A673 (cell line): ENCODE measurements at regions not wholly inside any gene's neighbourhood (a gene's known extent, or its start where the extent isn't known, plus 50 kb on each side); places are given as distances from the start of the nearest gene placed in this dataset.

Source experiments
- EZH2 ChIP-seq: fragments of 200-600 bp; sonication (generic); IDR thresholded peaks from 2 replicates; pipeline ENCODE4 v1.6.1; 2017; ENCODE audit warnings: borderline replicate concordance, low read depth, mild to moderate bottlenecking, mixed read lengths, antibody characterized with exemption, low read length; ENCODE audit not compliant: poor library complexity, severe bottlenecking
- TF ChIP-seq, protein P1 (sequence below): fragments of 300-800, 200-600 bp; sonication (generic); conservative IDR thresholded peaks from 2 replicates; pipeline ENCODE4 v1.5.1; 2017; ENCODE audit warnings: low read depth, mild to moderate bottlenecking, antibody characterized with exemption, low read length, moderate library complexity, mixed read lengths

DNA sequence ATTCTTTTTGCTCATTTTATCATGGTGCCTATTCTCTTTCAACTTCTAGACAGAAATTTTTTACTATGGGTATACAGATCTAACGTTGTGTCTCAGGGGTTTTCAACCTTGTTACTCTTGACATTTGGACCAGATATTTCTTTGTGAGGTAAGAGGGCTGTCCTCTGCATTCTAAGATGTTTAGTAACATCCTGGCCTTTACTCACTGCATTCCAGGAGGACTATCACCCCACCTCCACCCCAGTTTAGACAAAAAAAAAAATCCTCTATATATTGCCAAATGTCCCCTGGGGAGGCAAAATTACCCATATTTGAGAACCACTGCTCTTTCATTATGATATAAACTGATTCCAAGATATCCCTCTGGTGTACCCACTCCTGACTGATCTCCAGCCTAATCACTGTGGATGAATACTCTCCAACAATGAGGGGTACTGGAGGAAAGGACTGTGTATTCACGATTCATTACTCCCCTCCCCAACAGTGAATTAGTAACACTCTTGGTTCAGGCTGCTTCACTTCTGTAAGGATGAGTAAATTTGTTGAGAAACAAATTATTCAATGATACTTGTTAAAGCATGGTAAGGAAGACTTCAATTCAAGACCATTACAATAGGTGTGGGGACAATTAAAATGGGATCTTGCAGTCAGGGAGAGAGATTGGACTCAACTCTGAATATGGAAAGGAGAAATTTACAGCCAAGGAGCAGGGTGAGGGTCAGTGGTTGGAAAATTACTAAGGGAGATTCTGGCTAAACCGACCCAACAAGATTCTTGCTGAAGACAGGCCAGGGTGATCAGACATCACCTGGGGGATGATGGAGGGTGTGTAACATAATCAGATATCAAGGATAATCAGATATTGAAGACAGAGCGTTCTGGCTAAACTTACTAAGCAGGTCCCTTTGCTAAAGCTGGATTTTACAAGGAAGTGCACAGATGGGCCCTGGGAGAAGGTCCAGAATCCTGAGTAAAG is 123.8 kb upstream of the DAZL start:
- TF ChIP-seq EZH2 = no peak
- TF ChIP-seq, protein P1, sequence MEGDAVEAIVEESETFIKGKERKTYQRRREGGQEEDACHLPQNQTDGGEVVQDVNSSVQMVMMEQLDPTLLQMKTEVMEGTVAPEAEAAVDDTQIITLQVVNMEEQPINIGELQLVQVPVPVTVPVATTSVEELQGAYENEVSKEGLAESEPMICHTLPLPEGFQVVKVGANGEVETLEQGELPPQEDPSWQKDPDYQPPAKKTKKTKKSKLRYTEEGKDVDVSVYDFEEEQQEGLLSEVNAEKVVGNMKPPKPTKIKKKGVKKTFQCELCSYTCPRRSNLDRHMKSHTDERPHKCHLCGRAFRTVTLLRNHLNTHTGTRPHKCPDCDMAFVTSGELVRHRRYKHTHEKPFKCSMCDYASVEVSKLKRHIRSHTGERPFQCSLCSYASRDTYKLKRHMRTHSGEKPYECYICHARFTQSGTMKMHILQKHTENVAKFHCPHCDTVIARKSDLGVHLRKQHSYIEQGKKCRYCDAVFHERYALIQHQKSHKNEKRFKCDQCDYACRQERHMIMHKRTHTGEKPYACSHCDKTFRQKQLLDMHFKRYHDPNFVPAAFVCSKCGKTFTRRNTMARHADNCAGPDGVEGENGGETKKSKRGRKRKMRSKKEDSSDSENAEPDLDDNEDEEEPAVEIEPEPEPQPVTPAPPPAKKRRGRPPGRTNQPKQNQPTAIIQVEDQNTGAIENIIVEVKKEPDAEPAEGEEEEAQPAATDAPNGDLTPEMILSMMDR = no peak
